ENCODE measurements at regions not wholly inside any gene's neighbourhood (a gene's known extent, or its start where the extent isn't known, plus 50 kb on each side); places are given as distances from the start of the nearest gene placed in this dataset.

GRCh38 chr2:128512379-128513115, 193.9 kb upstream of the HS6ST1 start:
- Mint-ChIP-seq H3K4me1 (peaks cover 10% of the 10 kb centered on the region), H3K9me3 (no peaks in the 10 kb centered on the region), H3K27ac (no peak overlapping the region), H3K27me3 (ENCODE audit: low read depth) (no peaks in the 10 kb centered on the region), H3K36me3 (no peaks in the 10 kb centered on the region), H3K4me3 (no peak overlapping the region)
- no peak for ATAC-seq
- DNase-seq (ENCODE audit: low spot score) = no peak
- POLR2A ChIA-PET = no interaction called here
- TF ChIP-seq ZNF423 (CRISPR knock-in tag; IDR thresholded peaks at IDR 0.05) = no peak
- no peak for TF ChIP-seq ATF2 (CRISPR knock-in tag; IDR thresholded peaks at IDR 0.05; ENCODE audit: borderline replicate concordance, low read depth)
- no peak for TF ChIP-seq RORB (CRISPR knock-in tag; IDR thresholded peaks at IDR 0.05)
- TF ChIP-seq FOXP4 (CRISPR knock-in tag; IDR thresholded peaks at IDR 0.05) = no peak
- TF ChIP-seq, protein P1, sequence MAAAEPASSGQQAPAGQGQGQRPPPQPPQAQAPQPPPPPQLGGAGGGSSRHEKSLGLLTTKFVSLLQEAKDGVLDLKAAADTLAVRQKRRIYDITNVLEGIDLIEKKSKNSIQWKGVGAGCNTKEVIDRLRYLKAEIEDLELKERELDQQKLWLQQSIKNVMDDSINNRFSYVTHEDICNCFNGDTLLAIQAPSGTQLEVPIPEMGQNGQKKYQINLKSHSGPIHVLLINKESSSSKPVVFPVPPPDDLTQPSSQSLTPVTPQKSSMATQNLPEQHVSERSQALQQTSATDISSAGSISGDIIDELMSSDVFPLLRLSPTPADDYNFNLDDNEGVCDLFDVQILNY (CRISPR knock-in tag; IDR thresholded peaks at IDR 0.05) = no peak
- TF ChIP-seq OVOL2 (CRISPR knock-in tag; IDR thresholded peaks at IDR 0.05; ENCODE audit: borderline replicate concordance) = no peak
- TF ChIP-seq, protein P2, sequence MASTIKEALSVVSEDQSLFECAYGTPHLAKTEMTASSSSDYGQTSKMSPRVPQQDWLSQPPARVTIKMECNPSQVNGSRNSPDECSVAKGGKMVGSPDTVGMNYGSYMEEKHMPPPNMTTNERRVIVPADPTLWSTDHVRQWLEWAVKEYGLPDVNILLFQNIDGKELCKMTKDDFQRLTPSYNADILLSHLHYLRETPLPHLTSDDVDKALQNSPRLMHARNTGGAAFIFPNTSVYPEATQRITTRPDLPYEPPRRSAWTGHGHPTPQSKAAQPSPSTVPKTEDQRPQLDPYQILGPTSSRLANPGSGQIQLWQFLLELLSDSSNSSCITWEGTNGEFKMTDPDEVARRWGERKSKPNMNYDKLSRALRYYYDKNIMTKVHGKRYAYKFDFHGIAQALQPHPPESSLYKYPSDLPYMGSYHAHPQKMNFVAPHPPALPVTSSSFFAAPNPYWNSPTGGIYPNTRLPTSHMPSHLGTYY (CRISPR knock-in tag; IDR thresholded peaks at IDR 0.05) = no peak
- no peak for TF ChIP-seq ETV6 (CRISPR knock-in tag; IDR thresholded peaks at IDR 0.05)
- TF ChIP-seq AR (CRISPR knock-in tag; IDR thresholded peaks at IDR 0.05) = no peak
- TF ChIP-seq FOXP1 (CRISPR knock-in tag; IDR thresholded peaks at IDR 0.05; ENCODE audit: borderline replicate concordance) = no peak
- TF ChIP-seq FOXK1 (CRISPR knock-in tag; IDR thresholded peaks at IDR 0.05) = no peak
- CTCF ChIA-PET = no interaction called here

GRCh38 chr2:128513116-128513960, 194.7 kb upstream of the HS6ST1 start:
- Mint-ChIP-seq H3K4me1 (peaks cover 10% of the 10 kb centered on the region), H3K4me3 (no peak overlapping the region), H3K27ac (no peak overlapping the region), H3K27me3 (ENCODE audit: low read depth) (no peaks in the 10 kb centered on the region), H3K36me3 (no peaks in the 10 kb centered on the region), H3K9me3 (no peaks in the 10 kb centered on the region)
- no peak for TF ChIP-seq ZNF396 (CRISPR knock-in tag; IDR thresholded peaks at IDR 0.05; ENCODE audit: borderline replicate concordance)
- TF ChIP-seq, protein P3, sequence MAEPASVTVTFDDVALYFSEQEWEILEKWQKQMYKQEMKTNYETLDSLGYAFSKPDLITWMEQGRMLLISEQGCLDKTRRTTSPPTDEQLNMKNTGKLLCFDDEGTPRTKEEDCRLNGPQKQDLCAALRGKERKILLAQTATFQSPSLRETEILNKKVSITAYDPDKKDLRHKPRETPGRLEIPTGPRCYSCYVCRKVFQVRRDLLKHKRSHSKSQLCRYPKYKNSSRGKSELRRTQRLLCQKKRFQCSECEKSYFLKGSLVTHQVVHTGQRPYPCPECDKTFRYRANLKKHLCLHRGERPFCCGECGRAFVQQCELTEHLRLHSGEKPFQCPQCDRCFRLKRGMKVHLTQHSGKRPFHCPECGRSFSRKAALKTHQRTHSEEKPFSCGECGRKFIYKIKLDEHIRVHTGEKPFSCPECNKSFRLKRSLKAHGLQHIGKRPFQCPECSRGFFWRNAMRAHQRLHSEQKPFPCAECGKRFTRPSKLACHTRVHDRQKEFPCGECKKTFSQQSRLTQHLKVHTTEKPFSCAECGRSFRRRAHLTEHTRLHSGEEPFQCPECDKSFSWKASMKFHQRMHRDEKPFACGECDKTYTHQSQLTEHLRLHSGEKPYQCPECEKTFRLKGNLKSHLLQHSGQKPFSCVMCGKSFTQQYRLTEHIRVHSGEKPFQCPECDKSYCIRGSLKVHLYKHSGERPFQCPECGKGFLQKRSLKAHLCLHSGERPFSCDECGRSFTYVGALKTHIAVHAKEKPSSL (CRISPR knock-in tag; conservative IDR thresholded peaks at IDR 0.05) = no peak
- TF ChIP-seq ZNF512 (CRISPR knock-in tag; IDR thresholded peaks at IDR 0.05; ENCODE audit: borderline replicate concordance) = no peak
- TF ChIP-seq RORB (CRISPR knock-in tag; IDR thresholded peaks at IDR 0.05) = no peak
- ATAC-seq = no peak
- ChIA-PET CTCF (no interaction called here), POLR2A (no interaction called here)
- no peak for DNase-seq (ENCODE audit: low spot score)
